ENCODE measurements at regions not wholly inside any gene's neighbourhood (a gene's known extent, or its start where the extent isn't known, plus 50 kb on each side); places are given as distances from the start of the nearest gene placed in this dataset.
A peak's percentile ranks its signal among the peaks of the same experiment; 100 is the strongest.

DNA sequence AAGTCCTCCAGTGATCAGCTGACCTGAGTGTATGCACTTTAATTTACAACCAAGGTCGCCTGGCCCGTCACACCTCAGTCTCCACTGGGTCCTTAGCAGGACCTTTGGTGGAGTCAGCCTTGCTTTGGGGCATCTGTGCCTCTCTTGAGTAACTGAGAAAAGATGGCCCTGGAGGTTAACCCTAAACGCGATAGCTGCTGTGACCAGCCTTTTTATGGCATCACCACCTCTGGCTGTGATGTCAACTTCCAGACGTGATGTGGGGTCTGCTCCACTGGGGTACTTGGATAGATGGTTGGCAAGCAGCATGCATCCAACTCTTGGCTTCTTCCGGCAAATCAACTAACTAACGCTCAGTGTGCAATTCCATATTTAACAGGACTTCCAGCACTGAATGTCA lies 122.8 kb upstream of the RTL1 start:
- FAIRE-seq: peak; percentile 13

DNA sequence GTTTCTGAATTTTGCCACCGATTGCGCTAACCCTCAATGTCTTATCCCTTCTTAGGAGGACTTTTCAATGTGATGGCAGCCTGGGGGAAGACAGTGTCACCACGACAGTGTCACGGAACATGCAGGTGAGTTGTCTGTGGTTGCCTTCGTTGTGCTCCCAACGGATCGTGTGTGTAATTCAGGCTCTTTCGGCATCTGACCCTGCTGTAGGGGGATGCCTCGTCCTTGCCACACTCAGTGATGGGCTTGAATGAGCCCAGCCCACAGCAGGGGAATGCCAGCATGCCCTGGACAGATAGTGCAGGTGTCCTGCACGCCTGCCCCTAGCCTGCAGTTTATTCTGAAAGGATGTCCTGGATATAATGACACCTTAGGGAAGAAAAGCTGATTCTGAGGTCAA lies 123.8 kb upstream of the RTL1 start:
- no peaks in the 10 kb centered on the region for H3K27me3 ChIP-seq (ENCODE audit: control insufficient read depth, insufficient read depth, low read length)
- no peaks in the 10 kb centered on the region for H3K36me3 ChIP-seq (ENCODE audit: control insufficient read depth, insufficient read depth, low read length)
- H3K4me3 ChIP-seq (ENCODE audit: low read depth, low read length): no peak overlapping the region
- no peak for FAIRE-seq
- TF ChIP-seq, protein P1, sequence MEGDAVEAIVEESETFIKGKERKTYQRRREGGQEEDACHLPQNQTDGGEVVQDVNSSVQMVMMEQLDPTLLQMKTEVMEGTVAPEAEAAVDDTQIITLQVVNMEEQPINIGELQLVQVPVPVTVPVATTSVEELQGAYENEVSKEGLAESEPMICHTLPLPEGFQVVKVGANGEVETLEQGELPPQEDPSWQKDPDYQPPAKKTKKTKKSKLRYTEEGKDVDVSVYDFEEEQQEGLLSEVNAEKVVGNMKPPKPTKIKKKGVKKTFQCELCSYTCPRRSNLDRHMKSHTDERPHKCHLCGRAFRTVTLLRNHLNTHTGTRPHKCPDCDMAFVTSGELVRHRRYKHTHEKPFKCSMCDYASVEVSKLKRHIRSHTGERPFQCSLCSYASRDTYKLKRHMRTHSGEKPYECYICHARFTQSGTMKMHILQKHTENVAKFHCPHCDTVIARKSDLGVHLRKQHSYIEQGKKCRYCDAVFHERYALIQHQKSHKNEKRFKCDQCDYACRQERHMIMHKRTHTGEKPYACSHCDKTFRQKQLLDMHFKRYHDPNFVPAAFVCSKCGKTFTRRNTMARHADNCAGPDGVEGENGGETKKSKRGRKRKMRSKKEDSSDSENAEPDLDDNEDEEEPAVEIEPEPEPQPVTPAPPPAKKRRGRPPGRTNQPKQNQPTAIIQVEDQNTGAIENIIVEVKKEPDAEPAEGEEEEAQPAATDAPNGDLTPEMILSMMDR (IDR thresholded peaks at IDR 0.05; ENCODE audit: insufficient read depth, low read length, severe bottlenecking): no peak
- DNase-seq (ENCODE audit: low read depth): no peak

More for the DNA sequence above, 122.8 kb upstream of the RTL1 start:
- no peak overlapping the region for H3K4me3 ChIP-seq (ENCODE audit: low read depth, low read length)
- H3K27me3 ChIP-seq (ENCODE audit: control insufficient read depth, insufficient read depth, low read length): no peaks in the 10 kb centered on the region
- no peak for DNase-seq (ENCODE audit: low read depth)
- TF ChIP-seq, protein P1 (IDR thresholded peaks at IDR 0.05; ENCODE audit: insufficient read depth, low read length, severe bottlenecking): no peak
- H3K36me3 ChIP-seq (ENCODE audit: control insufficient read depth, insufficient read depth, low read length): no peaks in the 10 kb centered on the region

DNA sequence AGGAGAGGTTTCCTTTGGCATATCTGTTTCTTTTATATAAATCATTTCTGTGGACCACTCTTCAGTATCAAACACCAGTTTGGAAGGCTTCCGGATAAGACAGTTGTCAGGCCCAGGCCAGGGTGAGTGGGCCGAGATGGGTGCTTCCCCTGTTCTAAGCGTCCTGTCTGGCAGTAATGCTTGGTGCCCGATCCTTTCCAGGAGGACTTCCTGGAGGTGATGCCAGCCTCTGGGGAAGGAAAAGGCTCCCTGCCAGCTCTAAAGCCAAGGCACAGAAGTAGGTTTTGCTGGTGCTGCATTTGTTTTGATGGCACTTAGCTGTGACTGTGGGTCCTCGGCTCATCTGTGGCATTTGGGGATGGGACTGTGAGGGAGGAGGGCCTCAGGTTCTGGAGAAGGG lies 124.4 kb upstream of the RTL1 start:
- TF ChIP-seq, protein P1 (IDR thresholded peaks at IDR 0.05; ENCODE audit: insufficient read depth, low read length, severe bottlenecking): no peak
- no peaks in the 10 kb centered on the region for H3K27me3 ChIP-seq (ENCODE audit: control insufficient read depth, insufficient read depth, low read length)

DNA sequence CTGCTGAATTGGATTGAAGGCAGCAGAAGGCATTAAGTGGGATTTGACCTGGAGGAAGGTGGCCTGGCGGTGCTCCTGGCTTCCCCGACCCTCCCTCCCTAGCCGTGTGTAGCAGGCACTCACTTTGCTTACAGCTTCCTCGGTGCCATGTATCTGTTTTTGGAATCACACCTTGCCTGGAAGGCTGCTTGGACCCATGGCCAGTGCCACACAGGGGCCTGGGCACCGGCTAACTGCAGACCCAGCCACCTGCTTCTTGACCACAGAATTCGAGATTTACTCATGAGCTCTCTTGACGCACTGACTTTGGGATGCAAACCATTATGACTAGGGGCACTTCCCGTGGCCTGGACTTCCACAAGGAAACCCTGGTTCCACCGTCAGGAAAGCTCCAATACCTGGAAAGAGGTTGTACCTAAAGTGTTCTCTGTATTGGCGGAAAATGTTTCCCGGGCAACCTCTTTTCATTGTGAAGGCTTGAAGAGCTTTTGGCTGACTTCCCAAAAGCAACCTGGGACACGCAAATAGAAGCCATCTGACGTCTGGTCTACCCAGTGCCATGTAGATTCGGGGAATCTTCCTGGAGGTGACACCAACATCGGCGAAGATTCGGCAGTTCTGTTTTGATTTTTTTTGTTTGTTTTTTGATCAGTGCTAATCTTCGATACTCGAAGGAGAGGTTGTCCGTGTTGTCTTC lies 125.6 kb upstream of the RTL1 start:
- no peak for FAIRE-seq
- Histone ChIP-seq H3K36me3 (ENCODE audit: control insufficient read depth, insufficient read depth, low read length) (no peaks in the 10 kb centered on the region), H3K4me3 (ENCODE audit: low read depth, low read length) (no peak overlapping the region), H3K27me3 (ENCODE audit: control insufficient read depth, insufficient read depth, low read length) (no peaks in the 10 kb centered on the region)
- TF ChIP-seq, protein P1 (IDR thresholded peaks at IDR 0.05; ENCODE audit: insufficient read depth, low read length, severe bottlenecking): no peak
- DNase-seq (ENCODE audit: low read depth): no peak

More for the DNA sequence above, 124.4 kb upstream of the RTL1 start:
- no peak for FAIRE-seq
- H3K4me3 ChIP-seq (ENCODE audit: low read depth, low read length): no peak overlapping the region
- H3K36me3 ChIP-seq (ENCODE audit: control insufficient read depth, insufficient read depth, low read length): no peaks in the 10 kb centered on the region
- DNase-seq (ENCODE audit: low read depth): no peak

DNA sequence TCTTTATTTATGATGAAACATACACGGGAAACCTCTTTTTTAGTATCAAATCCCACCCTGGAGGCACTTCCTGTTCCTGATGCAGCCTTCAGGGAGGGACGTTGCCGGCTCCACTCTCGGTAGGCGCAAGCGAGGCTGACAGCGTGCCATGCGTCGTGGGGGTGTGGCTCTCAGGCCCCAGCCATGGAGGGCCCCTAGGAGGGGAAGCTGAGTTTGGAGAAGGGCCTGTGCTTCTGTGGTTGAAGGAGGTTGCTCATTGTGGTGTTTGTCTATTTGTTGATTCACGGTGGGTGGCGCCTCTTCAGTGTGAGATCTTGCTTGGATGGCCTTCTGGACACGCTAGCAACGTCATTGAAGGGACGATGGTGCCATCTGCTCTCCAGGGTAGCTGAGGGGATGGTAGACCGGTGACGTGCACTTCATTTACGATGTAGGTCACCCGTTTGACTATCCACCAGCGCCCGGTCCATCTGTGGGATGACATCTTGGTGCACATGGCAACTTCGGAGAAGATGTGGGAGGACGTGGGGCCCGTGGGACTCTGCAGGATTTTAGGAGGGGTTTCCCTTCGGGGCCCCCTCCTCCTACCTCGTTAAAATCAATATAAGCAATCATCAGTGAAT lies 126.3 kb upstream of the RTL1 start:
- Histone ChIP-seq H3K36me3 (ENCODE audit: control insufficient read depth, insufficient read depth, low read length) (no peaks in the 10 kb centered on the region), H3K27me3 (ENCODE audit: control insufficient read depth, insufficient read depth, low read length) (no peaks in the 10 kb centered on the region), H3K4me3 (ENCODE audit: low read depth, low read length) (no peak overlapping the region)
- TF ChIP-seq, protein P1 (IDR thresholded peaks at IDR 0.05; ENCODE audit: insufficient read depth, low read length, severe bottlenecking): no peak
- FAIRE-seq: no peak
- DNase-seq (ENCODE audit: low read depth): no peak

All from bronchial epithelial cell (primary cell).